NCI-H524 (cell line): ENCODE measurements at regions not wholly inside any gene's neighbourhood (a gene's known extent, or its start where the extent isn't known, plus 50 kb on each side); places are given as distances from the start of the nearest gene placed in this dataset.
"Not testable (repeated sequence)": the region's sequence is repeated elsewhere in the genome, so short reads cannot be mapped to it uniquely, and the experiment has no call there.

ENCODE experiments used
- DNase-seq, 2 experiments: peaks; one replicate each; lab custom pipeline; 2025; lab: John Stamatoyannopoulos, UW

DNA sequence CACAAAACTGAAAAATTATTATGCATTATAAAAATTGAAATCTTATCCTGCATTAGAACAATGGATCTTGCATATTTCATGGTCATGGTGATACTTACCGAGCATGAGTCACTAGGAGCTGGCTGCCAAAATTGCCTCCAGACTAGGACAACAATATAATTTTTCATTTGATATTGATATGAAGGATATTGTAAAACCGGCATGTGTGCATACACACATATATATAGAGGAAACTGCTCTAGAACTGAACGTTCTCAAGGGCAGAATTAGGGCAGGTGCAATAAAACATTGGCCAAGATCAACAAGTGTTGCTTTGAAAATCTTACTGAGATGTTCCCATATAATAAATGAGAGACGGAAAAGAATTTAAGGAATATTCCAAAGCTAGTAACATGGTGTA is 319.4 kb upstream of the POU1F1 start:
- no peak for DNase-seq

DNA sequence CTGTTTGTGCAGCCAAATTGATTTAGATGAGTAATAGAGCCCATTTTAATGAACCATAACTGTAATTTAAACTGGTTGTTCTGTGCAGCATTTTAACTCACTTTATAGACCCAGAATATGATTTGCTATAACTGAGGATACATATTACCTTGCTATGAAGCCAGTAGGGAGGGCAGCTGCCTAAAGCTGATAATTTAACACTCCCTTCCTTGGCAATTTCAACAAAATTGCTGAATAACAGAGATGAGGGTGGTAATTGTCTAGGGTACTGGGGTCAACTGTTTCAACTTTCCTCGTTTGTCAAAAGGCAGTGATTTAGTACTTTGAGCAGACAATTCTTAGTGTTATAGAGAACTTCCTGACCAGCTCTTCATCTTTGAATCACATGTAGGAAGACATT is 304.9 kb upstream of the POU1F1 start:
- DNase-seq: no peak

- no peak for DNase-seq
These were observed 300.4 kb upstream of the POU1F1 start for GRCh38 chr3:87576752-87577151.

DNA sequence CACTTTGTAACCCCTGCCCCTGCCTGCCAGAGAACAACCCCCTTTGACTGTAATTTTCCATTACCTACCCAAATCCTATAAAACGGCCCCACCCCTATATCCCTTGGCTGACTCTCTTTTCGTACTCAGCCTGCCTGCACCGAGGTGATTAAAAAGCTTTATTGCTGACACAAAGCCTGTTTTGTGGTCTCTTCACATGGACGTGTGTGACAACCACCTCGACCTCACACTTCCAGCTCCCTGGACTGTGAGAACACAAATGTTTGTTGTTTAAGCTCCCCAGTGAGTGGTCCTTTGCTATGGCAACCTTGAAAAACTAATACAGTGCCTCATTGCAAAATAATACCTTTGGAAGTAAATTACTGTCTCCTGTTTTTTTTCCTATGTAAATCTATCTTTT is 299.2 kb upstream of the POU1F1 start:
- no peak for DNase-seq

DNA sequence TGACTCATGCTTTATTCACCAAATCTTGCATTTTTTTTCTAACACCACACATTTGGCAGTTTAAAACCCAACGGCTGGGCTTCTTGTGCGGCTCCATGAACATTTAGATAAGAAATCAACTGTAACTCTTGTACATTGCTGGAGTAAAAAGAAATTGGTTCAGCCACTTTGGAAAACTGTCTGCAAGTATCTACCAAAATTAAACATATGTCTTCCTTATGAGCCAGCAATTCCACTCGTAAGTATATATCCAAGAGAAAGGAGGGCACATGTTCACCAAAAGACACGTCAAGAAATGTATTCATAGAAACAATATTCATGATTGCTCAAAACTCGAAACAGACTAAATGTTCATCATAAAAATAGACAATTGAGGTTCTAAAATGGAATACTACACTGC is 291.9 kb upstream of the POU1F1 start:
- DNase-seq: no peak

- DNase-seq: no peak
These were observed 288.1 kb upstream of the POU1F1 start for GRCh38 chr3:87564438-87564837.

GRCh38 chr3:87563712-87564111 is 287.3 kb upstream of the POU1F1 start:
- no peak for DNase-seq

- DNase-seq: no peak
These were observed 282.1 kb upstream of the POU1F1 start for GRCh38 chr3:87558492-87558891.

DNA sequence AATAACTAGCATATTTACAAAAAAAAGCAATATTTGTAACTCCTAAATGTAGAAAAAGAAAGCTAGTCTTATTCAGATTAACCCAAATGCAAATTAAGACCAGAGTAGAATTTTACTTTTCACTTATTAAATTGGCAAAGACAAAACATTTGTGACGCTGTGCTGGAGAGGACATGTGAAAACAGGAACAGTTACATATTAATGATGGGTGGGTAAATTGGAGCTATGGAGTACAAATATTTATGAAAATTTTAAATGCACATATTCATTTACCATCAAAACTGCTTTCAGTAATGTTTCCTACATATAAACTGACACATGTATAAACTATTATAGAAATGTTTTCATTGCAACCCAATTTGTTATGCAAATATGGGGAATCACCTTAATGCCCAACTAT is 278.9 kb upstream of the POU1F1 start:
- DNase-seq: no peak

- no peak for DNase-seq
These were observed 276.7 kb upstream of the POU1F1 start for GRCh38 chr3:87553058-87553457.

GRCh38 chr3:87550892-87551291 is 274.5 kb upstream of the POU1F1 start:
- no peak for DNase-seq

- DNase-seq: no peak
These were observed 272.8 kb upstream of the POU1F1 start for GRCh38 chr3:87549208-87549607.

DNA sequence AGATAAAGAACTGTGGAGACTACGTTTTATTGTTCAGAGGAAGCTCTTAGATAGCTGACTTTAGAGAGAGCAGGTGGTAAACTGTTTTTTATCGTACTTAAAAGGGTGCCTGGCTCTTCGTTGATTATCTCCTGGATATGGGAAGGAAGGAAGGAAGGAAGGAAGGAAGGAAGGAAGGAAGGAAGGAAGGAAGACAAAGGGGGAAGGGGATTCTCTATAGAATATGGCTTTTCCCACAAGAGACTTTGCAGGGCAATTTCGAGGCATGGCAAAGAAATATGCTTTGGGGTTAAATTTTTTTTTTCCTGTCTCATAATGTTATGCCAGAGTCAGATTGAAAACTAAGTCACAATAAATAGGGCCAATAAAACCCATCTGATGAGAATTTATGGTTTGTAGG is 271.9 kb upstream of the POU1F1 start:
- DNase-seq: no peak

DNA sequence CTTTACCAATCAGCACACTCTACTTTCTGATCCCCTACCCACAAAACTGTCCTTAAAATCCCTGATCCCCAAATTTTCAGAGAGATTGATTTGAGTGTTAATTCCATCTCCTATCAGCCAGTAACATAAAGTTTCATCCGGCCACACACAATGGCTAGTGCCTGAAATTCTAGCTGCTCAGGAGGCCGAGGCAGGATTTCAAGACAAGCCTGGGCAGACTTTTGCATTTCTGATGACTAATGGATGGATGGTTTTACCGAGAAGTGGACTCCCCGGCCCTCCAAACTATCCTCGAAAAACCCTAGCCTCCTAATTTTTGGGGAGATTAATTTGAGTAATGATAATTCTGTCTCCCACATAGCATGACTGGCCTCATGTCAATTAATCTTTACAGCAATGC is 269.8 kb upstream of the POU1F1 start:
- no peak for DNase-seq

DNA sequence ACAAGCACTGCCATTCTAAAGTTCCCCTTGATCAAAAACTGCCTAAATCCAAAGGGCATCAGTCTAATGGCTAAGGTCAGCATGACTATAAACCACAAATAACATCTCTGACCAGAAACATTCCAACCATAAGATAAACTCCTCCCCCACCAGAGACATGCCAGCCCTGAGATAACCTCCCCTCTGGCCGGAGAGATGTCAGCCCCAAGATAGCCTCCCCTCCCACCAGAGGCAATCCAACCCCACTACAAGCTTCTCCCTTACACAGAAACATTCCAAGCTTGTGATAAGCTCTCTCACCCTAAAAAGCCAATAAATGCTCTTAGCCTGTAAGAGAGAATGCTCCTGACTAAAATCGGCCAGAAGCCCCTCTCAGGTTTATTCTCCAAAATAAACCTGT is 267.0 kb upstream of the POU1F1 start:
- not testable (repeated sequence) for DNase-seq

DNA sequence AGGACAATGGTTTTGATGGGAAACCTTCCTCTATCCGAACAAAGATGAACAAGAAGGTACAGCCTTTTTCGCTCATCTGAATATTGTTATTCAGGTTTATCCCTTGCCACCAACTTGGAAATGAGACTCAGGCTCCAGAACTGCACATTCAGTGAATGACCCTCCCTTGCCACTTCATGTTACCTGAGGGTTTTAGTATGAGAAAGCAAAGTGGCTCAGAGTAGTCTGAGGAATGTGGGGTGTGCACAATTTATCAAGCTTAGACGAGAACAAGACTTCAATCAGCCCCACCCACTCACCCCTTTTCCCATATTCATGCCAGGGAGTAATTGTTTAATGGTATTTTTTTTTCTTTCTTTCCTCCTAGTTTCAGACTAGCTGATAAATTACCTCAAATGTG is 265.3 kb upstream of the POU1F1 start:
- no peak for DNase-seq

- not testable (repeated sequence) for DNase-seq
These were observed 262.3 kb upstream of the POU1F1 start for GRCh38 chr3:87538722-87539121.

GRCh38 chr3:87509401-87509800 is 233.0 kb upstream of the POU1F1 start:
- peak; percentile 13 to 39 for DNase-seq

- DNase-seq: peak in 1 of 2 experiments; percentile 25
These were observed 232.5 kb upstream of the POU1F1 start for GRCh38 chr3:87508921-87509320.

DNA sequence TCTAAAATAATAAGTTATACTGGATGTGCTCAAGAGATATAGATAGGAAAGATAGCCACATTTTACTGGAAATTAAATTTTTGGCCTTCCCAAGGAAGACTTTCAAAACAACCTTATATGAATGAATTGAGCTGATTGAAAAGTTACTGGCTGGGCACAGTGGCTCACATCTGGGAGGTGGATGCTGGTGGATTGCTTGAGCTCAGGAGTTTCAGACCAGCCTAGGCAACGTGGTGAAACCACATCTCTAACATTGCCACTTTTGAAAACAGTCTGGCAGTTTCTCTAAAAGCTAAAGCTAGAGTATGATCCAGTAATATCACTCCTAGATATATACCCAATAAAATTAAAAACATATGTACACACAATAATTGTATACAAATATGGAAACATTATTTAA is 231.4 kb upstream of the POU1F1 start:
- DNase-seq: no peak

- peak; percentile 23 to 62 for DNase-seq
These were observed 227.6 kb upstream of the POU1F1 start for GRCh38 chr3:87503900-87504498.

DNA sequence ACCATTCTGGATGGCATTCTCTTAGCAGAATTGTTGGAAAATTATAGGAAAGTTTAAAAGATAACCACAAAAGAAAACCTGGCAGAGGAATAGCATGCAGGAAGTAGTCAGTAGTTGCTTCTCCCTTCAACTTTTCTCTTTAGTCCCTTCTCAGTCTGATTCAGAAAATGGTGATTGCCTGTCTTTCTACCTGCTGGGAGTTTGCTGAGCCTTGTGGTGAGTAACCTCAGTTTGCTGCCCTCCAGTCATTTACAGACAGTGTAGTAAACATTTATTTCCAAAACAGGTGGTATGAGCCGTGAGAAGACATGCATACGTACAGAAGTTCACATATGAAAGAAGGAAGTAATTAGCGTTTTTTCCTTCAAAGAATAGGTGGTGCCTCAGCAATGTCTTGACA is 224.7 kb upstream of the POU1F1 start:
- no peak for DNase-seq

DNA sequence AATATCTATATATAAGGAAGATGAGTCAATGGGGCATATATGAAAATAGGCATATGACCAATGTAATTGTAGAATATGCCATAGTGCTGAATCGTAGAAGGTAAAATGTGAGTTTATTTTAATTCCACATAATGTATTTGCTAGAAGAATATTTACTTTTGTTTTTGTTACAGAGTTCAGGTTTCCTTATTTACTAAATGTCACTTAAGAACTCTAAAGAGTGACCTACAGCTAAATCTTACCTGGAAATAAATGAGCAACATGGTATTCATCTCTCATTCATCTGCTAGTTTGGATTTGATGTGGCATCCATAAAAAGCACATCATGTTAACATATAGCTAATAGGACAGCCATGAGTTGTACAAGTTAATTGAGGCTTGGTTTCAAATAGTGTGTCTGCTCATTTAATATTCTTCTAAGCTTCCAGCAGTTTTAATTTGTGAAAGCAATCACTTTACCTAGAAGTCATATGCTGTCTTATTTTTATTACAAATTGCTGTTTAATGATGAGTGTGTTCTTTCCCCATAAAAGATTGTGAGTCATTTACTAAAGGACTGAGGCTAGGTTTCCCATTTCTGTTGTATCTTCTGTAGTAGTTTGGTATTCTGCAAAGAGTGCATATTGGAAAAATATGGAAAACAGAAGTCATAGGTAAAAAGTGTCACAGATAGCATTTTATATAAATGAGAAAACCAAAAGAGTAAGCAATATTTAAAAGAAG is 222.1 kb upstream of the POU1F1 start:
- DNase-seq: no peak

GRCh38 chr3:87495938-87496337 is 219.6 kb upstream of the POU1F1 start:
- DNase-seq: no peak
